ENCODE measurements at regions not wholly inside any gene's neighbourhood (a gene's known extent, or its start where the extent isn't known, plus 50 kb on each side); places are given as distances from the start of the nearest gene placed in this dataset.
"Not testable (repeated sequence)": the region's sequence is repeated elsewhere in the genome, so short reads cannot be mapped to it uniquely, and the experiment has no call there.

DNA sequence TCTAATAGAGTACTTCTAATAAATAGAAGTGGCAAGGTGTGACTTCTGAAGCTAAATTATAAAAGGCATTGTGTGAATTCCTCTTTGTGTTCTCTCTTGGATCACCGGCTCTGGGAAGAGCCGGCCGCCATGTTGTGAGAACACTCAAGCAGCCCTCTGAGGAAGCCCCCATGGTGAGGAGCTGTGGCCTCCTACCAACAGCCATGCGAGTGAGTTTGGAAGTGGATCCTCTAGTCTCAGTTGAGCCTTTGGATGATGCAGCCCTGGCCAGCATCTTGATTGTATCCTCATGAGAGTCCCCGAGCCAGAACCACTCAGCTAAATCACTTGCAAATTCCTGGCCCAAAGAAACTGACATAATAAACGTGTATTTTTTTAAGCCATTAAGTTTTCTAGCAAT is 94.5 kb upstream of the CARD11 start:
- DNase-seq, result no peak

GRCh38 chr7:3138997-3139396 is 95.3 kb upstream of the CARD11 start:
- DNase-seq, result no peak

DNA sequence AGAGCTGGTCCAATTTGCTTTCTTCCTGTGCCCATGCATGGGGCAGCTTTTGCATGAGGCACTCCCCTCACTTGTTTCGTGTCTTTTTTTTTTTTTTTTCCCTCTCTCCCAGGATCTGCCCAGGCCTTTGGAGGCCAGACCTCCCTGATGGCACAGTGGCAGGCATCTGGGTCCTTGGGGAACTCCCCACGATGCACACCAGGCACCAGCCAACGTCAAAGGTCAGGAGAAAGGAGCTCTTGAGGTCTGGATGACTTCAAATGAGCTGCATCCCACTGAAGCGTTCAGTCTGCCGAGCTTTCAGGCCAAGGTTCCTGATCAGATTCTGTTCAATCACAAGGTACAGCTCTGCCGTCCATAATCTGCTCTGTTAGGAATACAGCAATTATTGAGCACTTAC is 97.2 kb upstream of the CARD11 start:
- DNase-seq, result no peak

DNA sequence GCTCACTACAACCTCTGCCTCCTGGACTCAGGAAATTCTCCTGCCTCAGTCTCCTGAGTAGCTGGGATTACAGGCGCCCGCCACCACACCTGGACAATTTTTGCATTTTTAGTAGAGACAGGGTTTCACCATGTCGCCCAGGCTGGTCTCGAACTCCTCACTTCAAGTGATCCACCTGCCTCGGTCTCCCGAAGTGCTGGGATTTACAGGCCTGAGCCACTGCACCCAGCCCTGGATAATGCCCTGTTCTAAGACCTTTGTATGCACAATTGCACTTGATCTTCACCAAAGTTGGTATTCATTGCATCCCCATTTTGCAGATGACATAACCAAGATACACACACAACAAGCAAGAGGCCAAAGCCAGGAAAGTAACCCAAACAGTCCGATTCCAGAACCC is 97.7 kb upstream of the CARD11 start:
- no peak for DNase-seq

DNA sequence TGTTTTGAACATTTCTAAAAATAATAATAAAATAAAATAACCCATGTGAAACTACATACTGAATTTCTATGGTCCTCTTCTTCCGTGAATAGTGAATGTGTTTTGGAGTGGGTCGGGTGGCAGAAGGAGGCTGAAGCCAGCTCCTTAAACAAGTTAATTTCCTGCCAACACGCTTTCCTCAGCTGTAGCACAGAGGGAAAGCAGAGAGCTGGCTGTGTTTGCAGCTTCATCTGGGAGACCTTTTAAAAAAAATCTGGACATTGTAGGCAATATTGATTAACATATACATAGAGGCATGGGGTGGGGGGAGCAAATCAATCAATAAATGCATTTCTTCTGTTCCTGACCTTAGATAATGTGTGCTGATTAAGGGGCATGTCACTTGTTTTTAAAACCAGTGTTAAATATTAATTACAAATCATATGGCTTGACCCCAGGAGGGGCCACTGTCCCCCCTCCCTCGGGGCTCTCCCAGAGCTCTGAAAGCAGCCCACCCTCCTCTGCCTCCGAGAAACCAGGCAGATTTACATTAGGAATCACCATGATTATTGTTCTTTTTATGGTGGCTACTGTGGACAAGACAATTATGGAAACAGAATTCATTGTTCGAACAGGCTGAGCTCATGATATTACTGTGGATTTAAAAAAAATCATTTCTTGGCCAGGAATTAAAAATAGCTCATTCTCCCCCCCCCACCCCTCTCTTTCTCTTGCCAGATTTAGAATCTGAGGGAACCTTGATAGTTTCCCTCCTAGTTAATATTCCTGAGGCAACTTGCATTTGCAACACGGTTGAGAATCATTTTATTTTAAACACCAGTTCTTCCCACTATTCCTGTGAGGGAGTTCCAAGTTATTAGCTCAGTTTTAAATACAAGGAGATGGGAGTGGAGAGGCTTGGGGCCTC is 100.5 kb upstream of the CARD11 start:
- no peak for DNase-seq

GRCh38 chr7:3144776-3145125 is 101.1 kb upstream of the CARD11 start:
- DNase-seq, result not testable (repeated sequence)

DNA sequence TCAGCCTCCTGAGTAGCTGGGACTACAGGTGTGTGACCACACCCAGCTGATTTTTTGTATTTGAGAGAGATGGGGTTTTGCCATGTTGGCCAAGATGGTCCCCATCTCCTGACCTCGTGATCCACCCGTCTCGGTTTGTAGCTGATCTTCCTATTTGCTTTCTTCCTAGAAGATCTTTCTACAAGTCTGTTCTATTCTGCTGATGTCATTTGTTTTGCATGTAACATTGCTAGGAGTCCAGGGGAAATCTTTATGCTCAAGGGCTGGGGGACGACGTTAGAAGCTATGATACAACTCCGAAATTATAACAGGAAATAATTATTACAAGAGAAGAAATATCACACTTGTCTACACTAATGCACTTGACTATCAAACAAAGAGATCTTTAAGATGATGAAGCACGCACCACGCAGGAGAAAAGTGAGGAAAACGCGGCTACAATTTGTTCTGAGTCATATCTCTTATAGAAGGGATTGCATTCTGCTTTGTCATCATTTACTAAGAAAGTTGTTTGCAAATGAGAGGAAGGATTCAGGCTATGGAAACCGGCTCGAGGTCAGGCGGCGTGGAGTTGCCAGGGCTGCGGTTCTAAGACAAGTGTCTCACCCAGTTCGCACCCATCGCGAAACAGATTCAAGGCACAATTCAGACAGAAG is 103.0 kb upstream of the CARD11 start:
- DNase-seq, result no peak

- not testable (repeated sequence) for DNase-seq
Measured at GRCh38 chr7:3148471-3148870, 104.8 kb upstream of the CARD11 start.

DNA sequence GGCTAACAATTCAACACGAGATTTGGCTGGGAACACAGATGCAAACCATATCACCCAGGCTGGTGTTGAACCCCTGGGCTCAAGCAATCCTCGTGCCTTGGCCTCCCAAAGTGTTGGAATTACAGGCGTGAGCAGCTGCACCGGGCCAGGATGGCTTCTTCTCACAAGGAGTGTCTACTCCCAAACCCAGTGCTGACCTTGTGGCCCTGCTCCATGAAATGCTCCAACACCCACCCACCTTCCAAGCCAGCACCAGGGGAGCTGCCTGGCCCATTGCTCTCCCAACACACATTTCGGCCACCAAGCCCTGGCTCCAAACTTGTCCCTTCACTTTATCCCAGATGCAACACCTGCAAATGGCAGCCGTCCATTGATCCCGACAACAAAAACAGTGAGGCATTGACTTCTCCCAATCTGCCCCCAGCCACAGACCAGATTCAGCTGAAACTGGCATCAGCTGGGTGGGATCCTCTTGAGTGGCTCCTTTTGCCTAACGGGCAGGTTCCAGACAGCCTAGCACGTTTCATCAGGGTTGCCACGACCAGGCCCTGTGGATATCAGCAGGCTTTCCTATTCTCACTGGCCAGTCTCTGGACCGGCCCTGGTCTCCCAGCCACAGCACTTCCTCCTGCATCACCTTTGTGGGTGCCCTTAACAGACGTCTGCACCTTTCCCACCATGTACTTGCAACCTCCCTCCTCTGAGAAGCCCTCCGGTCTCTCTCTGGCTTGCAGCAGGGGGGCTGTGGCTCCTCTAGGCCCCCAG is 105.7 kb upstream of the CARD11 start:
- DNase-seq, result no peak

GRCh38 chr7:3150027-3150426 is 106.4 kb upstream of the CARD11 start:
- DNase-seq, result peak; percentile 33

DNA sequence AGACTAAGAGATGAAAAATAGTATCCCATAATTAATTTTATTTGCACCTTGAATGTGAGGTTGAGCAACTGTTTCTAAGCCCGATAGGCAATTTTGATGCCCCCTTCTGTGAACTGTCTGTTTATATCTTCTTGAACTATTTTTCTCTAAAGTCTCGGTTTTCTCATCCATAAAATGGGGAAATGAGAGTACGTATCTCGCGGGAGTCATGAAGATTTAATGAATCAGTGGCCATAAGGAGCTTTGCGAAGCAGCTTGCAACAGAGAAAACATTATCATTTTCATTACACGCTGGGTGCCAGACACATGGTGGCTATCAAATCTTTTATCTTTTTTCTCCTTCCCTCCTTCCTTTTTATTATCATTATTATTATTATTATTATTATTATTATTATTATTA is 108.1 kb upstream of the CARD11 start:
- no peak for DNase-seq

DNA sequence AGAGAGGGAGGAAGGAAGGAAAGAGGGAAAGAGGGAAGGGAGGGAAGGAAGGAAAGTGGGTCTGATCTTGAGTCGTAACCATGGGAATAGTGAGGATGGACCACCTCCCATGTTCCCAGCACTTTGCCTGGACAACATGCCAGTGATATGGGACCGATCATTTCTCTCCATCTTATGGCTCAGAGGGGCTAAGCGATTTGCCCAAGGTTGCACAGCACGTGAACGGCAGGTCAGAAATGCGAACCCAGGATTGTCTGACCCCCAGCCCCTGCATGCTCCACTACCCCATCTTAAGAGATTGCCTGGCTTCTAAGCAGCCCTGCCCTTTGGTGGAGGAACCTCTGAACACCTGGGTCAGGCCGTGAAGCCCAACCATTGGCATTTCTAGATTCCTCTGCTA is 109.0 kb upstream of the CARD11 start:
- no peak for DNase-seq

- no peak for DNase-seq
Measured at GRCh38 chr7:3153118-3153517, 109.5 kb upstream of the CARD11 start.

DNA sequence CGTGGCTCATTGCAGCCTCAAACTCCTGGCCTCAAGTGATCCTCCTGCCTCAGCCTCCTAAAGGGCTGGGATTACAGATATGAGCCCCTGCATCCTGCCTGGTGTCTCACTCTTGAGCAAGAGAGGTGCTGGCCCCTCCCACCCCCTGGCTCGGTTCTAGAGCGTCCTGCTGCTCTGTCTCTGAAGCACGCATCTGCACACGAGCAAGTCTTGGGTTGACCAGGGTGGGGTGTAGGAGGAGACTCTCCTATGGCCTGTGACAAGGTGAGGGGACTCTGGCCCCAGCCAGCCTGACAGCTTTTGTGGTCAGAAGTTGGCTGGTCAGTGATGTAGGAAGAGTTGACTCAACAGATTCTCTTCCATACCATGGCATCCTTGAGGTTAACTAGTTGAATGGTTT is 110.7 kb upstream of the CARD11 start:
- DNase-seq, result no peak

DNA sequence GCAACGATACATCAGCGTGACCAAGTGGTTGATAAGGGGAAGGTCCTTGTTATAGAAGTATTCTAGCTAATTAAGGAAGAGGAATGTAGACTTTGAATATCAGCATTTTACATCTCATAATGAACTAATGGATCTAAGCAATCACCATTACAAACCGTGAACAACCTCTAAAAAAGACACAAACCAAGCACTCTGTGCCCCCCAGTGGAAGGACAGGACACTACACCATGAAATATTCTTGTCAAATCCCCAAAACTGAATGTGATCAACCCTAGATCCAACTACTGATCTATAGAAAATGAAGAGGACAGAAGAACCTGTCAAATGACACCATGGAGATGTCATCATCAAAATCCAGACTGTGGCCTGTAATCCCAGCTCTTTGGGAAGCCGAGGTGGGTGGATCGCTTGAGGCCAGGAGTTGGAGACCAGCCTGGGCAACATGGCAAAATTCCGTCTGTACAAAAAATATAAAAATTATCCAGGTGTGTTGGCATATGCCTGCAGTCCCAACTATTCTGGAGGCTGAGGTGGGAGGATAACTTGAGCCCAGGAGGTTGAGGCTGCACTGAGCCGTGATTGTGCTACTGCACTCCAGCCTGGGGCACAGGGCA is 111.3 kb upstream of the CARD11 start:
- no peak for DNase-seq

DNA sequence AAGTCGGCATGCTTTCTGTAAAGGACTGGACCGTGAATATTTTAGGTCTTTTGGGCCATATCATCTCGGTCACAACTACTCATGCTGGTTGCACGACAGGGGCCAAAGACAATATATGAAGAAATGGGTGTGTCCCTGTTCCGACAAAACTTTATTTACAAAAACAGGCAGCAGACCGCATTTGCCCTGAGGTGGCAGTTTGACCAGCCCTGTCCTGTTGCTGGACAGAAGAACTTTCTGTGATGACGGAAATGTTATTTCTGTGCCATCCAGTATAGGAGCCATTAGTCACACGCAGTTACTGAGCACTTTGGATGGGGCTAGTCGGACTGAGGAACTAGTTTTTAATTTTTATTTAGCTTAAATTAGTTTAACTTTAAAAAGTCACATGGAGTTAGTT is 112.8 kb upstream of the CARD11 start:
- no peak for DNase-seq

GRCh38 chr7:3157566-3158287 is 114.1 kb upstream of the CARD11 start:
- DNase-seq, result no peak

GRCh38 chr7:3158341-3158760 is 114.7 kb upstream of the CARD11 start:
- no peak for DNase-seq

DNA sequence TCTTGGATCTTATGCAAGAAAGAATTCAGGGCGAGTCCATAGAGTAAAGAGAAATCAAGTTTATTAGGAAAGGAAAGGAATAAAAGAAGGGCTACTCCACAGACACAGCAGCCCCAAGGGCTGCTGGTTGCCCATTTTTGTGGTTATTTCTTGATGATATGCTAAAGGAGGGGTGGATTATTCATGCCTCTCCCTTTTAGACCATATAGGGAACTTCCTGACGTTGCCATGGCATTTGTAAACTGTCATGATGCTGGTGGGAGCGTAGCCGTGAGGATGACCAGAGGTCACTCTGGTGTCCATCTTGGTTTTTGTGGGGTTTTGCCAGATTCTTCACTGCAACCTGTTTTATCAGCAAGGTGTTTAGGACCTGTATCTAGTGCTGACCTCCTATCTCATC is 115.4 kb upstream of the CARD11 start:
- DNase-seq, result no peak

DNA sequence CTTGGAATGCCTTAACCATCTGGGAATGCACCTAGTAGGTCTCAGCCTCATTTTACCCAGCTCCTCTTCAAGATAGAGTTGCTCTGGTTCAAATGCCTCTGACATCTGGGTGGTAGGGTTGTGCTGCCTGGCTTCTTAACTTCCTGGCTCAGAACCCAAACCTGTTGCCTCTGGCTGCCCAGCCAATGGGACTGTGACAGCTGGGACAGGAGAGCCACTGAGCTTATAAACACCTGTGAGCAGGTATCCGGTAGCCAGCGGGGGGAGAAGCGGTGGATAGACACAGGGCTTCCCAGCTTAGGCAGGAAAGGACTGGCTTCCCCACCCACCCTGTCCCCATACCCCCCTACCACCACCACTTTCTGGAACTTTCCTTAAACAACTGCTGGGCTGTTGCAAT is 115.8 kb upstream of the CARD11 start:
- no peak for DNase-seq

DNA sequence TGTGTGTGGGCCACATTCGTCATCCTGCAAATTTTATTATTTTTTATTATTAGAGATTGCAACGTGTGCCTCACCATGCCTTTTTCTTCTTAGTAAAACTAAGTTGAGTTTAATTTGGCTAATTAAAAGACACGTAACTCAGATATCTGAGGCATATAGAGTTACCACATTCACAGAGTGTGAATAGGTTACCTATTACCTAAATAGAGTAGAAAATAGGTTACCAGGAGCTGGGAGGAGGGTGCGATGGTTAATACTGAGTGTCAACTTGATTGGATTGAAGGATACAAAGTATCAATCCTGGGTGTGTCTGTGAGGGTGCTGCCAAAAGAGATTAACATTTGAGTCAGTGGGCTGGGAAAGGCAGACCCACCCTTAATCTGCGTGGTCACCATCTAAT is 116.3 kb upstream of the CARD11 start:
- DNase-seq, result not testable (repeated sequence)

- DNase-seq, result no peak
Measured at GRCh38 chr7:3162289-3162688, 118.6 kb upstream of the CARD11 start.

All from left kidney (tissue), 1 donor.